HG03135 (cell line): ENCODE measurements at regions not wholly inside any gene's neighbourhood (a gene's known extent, or its start where the extent isn't known, plus 50 kb on each side); places are given as distances from the start of the nearest gene placed in this dataset.

Source experiments
- ATAC-seq: cut with Tn5 transposase; IDR thresholded peaks from one replicate; pipeline ENCODE4 v1.9.1; 2021; ENCODE audit warnings: mild to moderate bottlenecking, moderate library complexity; ENCODE audit not compliant: unreplicated experiment

DNA sequence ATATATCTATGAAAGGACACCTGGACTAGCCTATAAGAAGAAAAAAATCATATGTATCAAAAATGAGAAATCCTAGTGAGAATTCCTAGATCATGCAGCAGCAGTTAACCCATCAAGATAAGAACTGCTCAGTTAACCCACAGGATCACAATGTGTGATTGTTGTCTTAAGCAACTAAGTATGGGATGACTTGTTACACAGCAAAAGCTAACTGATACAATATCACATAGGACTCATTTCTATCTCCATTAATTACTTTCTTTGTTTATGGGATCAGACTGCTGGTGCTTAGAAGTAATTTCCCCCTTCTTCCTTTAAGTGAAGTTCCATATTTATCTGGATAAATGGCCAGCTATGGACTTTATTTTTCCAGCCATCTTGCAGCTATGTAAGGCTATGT is 280.8 kb upstream of the MARCKS start:
- ATAC-seq = no peak

GRCh38 chr6:113578691-113579090 is 278.5 kb upstream of the MARCKS start:
- ATAC-seq = no peak

DNA sequence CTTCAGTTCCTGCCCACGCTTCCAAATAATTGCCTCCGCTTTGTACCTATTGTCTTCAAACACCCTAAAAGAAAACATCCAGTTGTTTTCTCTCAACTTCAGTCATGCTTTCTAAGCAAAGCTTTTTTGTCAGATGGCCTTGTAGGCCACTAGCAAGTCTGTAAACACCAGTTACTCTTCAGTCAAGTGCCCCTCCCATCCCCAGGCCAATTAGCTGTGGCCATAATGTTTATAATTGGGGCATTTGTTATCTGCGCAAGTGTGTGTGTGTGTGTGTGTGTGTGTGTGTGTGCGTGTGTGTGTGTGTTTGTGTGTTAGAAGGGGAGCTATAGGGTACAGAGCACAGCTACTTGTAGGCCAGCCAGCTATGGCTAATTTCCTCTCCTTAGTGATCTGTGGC is 272.4 kb upstream of the MARCKS start:
- no peak for ATAC-seq

GRCh38 chr6:113585246-113585645 is 271.9 kb upstream of the MARCKS start:
- ATAC-seq = no peak

DNA sequence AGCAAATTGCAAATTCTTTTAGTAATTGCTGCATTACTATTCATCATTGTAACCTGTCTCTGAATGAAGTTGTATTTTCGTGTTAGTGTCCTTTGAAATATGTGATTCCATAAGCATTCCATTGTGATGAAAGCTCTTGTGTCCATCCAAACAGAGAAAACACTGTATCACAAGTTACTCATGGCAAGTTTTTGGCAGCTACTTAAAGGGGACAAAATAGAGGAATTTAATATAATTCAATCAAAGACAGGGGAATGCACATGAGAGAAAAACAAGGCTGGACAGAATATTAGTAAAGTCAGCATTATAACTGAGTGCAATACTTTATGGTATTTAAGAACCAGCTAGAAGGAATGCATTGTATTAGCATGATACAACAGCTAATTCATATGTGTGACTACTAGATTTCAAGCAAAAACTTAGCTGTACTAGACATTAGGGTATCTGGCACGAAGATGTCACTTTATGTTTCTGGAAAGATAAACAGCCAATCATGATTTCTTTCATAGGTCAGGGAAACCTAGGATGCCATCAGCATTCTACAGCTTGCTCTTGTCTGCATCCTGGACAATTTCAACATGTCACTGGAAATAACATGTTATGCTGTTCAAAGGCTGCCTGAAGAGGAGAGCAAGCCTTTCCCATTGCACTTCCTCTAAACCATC is 270.6 kb upstream of the MARCKS start:
- no peak for ATAC-seq

DNA sequence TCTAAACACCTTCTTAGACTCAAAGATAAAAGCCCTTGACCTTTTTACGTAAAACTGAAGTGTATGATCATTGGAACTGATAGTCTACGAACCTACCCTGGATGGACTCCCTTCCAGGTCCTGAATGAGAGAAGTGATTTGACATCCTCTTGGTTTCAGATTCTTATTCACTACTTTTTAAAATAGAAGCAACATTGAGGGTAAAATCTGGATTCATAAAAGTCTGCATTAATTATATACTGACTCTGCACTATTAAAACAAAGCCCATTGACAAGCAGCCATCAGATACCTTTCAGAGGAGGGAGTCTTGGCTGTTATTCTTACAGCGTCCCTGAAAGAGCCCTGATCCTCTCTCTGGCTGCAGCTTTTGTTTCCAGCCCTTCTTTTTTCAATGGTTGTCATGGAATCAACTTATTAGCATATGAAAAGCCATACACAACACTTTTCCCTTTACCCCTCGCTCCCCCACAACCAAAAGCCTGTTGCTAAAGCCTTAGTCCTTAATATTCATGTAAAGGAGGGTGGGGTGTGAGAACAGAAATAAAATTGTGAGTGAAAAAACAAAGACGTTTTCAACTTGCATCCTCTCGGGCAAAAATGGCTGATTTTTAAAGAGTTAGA is 270.0 kb upstream of the MARCKS start:
- no peak for ATAC-seq

DNA sequence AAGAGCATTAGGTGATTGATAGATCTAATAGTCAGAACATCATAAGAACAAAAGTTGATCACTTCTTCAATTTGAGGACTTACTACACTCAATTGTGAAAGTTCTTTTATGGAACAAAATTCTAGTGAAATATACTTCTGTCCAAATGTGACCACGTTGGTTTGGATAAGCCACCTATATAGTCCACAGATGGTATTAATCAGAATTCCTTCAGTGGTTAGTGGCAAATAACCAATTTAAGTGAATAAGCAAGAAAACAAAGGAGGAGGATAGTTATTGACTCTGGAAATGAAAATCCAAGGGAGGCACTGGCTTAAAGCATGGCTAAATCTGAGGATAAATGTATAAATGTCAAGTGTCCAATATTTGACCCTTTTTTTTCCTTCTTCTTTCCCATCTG is 268.5 kb upstream of the MARCKS start:
- ATAC-seq = no peak

DNA sequence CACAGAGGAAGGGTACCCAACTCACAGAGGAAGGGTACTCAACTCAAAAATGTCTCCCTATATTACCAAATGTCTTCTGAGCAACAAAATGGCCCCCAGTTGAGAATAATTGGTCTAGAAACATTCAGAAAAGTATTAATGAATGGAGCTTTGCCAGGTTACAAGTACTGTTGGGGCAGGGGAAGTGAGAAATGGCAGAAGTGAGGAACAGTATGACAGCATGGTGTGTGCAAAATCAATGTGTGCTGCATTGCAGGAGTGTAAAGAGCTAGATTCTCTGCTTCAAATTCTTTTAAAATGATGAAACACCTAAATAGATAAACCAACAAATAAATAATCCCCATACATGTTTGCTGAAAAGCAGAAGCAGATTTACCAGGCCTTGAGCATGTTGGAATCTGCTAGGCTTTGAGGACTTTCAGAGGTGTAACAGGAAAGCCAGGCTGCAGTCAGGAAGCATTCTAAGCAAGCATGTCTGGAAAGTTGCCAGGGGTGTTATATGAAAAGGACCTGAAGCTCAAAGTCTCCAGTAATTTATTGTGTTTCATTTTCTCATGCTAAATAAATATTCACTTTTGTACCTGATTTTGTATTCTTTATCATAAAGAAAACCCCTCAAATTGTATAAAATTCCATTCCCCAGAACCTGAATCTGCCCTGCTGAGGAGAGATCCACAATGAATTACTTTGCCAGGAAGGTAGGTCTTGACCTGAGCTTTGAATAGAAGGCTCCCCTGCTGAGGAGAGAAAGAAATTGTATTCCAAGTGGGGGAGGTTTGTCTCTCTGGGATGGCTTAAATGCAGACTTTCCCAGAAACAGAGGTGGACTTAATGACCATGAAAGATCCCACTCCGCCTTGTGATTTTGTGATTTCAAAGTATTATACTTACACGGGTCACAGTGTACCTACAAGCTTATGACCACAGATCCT is 265.0 kb upstream of the MARCKS start:
- ATAC-seq = no peak

- ATAC-seq = no peak
Observed at GRCh38 chr6:113594726-113595125, 262.4 kb upstream of the MARCKS start.

DNA sequence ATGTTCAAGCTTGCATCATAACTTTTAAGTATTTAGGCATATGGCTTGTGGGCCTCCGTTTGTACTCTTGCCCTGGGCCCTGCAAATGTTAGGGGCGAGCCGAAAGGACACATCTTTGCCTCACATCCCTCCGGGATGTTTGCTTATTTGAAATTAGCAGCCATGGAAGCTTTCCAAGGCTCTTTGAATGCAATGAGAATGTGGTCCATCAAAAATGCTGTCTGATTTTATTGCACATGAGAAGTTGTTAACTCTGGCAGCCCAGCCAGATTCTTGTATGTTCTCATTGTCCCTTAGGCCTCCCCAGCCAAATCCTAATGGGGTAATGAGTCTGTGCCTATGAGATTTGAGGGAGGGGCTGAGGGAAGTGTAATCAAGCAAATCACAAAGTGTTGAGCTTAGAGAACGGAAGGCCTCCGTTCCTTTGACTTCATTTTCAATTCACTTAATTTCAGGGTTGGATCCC is 261.2 kb upstream of the MARCKS start:
- no peak for ATAC-seq

DNA sequence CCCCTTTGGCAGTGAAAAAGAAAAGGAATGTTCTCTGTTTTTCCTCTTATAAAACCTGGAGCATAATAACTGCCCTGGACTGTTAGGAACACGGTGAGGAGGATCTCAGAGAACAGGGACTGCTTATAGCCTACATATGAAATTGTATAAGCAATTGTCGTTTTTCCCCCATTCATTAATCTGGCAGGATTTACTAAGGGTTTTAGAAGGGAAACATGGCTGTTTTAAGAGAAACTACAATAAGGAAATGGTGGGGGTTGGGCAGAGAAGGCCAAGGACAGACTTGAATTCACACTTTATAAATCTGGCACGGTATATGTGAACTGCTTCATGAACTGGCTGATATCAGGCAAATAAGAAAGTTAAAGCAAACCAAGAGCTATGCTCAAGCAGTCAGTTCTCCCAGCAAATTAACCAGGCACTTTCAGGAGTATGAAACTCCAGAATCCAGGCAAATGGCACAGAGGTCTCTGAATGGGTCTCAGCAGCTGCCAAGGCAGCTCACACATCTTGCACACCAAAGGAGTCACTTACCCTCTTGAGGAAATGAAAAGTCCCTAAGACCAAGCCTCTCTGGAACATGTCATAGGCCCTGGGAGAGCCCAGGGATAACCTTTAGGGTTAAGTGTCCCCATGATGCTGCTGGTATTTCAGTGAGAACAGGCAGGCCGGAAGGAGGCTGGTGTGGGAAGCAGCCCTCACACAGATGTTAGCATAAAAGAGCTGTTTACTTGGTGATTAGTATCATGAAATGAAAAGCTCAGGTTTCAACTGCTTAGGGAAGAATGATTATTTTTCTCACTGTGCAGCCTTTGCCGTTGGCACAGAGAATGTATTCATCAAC is 260.5 kb upstream of the MARCKS start:
- ATAC-seq = no peak

DNA sequence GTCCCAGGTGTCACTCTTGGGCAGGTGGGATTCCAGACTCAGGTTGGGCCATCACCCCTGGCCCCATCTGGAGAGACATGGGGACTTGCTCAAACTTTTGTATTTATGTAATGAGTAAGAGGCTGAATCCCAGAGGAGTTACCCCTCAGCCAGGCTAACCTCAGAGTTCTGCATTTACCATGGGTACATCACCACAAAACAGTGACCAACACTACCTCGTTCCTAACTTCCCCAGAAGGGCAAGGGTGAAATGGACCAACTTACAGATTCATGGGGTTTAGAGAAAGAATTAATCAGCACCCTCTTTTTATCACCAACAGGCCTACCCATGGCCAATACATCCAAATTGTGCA is 259.9 kb upstream of the MARCKS start:
- ATAC-seq = no peak

DNA sequence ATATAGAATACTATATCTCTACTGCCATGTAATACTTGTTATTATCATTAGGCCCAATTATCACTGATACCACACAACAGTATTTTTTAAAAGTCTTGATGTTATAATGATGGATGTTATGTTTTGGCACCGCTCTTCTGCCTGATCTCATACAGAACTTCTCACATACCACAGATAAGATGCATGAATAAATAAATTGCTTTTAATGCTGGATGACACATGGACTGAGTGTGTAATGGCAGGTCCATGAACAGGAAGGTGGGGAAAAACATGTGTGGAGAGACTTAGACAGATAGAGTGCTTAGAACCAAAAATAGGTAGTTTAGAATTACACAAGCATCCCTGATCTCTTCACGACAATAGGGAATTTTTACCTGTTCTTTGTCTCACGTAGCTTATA is 258.4 kb upstream of the MARCKS start:
- ATAC-seq = no peak

DNA sequence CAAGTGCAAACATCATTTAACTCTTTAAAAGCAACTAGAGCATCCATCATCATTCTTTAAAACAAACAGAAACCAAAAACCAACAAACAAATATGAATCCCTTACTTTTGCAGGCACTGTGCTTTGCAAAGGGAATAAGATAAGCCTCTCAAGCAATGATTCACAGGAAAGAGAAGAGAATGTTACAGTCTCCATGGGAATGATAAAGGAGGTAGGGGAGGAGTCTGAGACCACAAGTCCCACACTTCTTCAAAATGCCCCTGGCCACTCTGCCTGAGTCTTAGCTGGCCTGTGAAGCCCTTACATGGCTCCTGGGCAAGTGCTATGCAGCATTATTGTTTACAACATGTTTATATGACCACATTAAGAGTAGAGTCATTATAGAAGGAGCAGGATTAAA is 257.7 kb upstream of the MARCKS start:
- ATAC-seq = no peak

GRCh38 chr6:113600551-113601339 is 256.4 kb upstream of the MARCKS start:
- ATAC-seq = no peak

GRCh38 chr6:113607821-113608545 is 249.2 kb upstream of the MARCKS start:
- ATAC-seq = no peak

DNA sequence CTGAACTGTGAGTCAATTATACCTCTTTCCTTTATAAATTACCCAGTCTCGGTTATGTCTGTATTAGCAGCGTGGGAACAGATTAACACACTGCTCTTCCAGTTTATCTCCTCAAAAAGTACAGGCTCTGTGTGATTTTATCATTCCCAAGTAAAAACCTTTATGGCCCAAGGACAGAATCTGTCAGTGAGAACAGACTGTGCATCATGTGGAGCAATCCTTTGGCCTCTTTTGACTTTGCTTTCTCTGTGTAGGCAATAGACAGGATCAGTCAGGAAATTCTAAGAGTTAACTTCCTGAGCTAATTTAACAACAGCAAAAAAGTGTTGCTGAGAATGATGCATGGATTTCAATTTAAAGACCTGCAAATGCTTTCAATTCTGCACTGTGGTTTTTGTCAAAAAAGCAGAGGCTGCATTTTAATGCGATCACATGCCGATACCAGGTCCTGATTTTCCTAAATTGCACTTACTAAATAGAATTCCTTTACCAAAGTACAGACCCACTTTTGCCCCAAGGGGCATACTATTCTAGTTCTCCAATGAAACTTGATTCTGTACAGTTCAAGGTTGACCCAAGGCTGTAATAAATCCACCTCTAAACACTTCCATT is 246.7 kb upstream of the MARCKS start:
- no peak for ATAC-seq

DNA sequence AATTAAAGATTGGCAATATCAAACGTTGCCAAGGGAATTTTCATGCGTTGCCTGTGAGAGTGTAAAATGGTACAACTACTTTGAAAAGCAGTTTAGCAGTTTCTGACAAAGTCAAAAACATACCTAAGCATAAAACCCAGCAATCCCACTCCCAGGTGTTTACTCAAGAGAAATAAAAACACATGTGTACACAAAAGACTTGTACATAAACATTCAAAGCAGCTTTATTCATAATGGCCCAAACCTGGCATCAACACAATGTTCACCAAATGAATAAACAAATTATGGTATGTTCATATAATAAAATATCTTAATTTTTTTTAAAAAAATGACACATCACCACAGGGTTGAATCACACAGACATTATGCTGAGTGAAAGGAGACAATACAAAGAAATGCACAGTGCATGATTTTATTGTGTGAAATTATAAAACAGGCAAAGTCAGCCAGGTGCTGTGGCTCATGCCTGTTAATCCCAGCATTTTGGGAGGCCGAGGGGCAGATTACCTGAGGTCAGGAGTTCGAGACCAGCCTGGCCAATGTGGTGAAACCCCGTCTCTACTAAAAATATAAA is 240.4 kb upstream of the MARCKS start:
- no peak for ATAC-seq

DNA sequence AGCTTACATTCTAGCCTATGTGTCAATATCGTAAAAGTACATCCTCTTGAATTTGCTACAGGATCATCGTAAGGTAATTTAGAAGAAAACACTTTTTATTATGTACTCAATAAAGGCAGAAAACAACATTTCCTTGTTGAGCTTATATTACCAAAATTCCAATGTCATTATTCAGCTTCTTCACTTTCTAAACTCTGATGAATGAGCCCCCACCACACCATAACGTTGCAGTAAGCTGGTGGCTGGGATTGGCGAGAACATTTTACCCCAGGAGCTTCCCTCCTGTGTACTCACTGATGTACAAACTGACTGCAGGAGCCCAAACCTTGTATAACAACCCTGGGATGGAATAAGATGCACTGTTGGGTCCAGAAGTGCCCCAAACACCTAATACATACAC is 238.1 kb upstream of the MARCKS start:
- ATAC-seq = no peak
